ENCODE measurements at regions not wholly inside any gene's neighbourhood (a gene's known extent, or its start where the extent isn't known, plus 50 kb on each side); places are given as distances from the start of the nearest gene placed in this dataset.

- no peak overlapping the region for H3K4me3 ChIP-seq (ENCODE audit: low read depth, low read length)
- TF ChIP-seq CTCF (IDR thresholded peaks at IDR 0.05; ENCODE audit: low read depth, low read length, missing control alignments), result no peak
- no peak for DNase-seq (ENCODE audit: low read depth)
Observed at GRCh38 chr6:138607478-138608433, 108.5 kb upstream of the NHSL1 start.

GRCh38 chr6:138608896-138609295 lies 109.6 kb upstream of the NHSL1 start:
- DNase-seq (ENCODE audit: low read depth), result no peak
- TF ChIP-seq CTCF (IDR thresholded peaks at IDR 0.05; ENCODE audit: low read depth, low read length, missing control alignments), result no peak
- H3K4me3 ChIP-seq (ENCODE audit: low read depth, low read length), result no peak overlapping the region

GRCh38 chr6:138609801-138610430 lies 110.6 kb upstream of the NHSL1 start:
- DNase-seq (ENCODE audit: low read depth), result no peak
- H3K4me3 ChIP-seq (ENCODE audit: low read depth, low read length), result no peak overlapping the region
- TF ChIP-seq CTCF (IDR thresholded peaks at IDR 0.05; ENCODE audit: low read depth, low read length, missing control alignments), result no peak

- no peak for DNase-seq (ENCODE audit: low read depth)
- TF ChIP-seq CTCF (IDR thresholded peaks at IDR 0.05; ENCODE audit: low read depth, low read length, missing control alignments), result no peak
Observed at GRCh38 chr6:138610816-138611215, 111.5 kb upstream of the NHSL1 start.

GRCh38 chr6:138614151-138614550 lies 114.9 kb upstream of the NHSL1 start:
- no peak for DNase-seq (ENCODE audit: low read depth)
- TF ChIP-seq CTCF (IDR thresholded peaks at IDR 0.05; ENCODE audit: low read depth, low read length, missing control alignments), result no peak

More at GRCh38 chr6:138610816-138611215, 111.5 kb upstream of the NHSL1 start:
- H3K4me3 ChIP-seq (ENCODE audit: low read depth, low read length), result no peak overlapping the region

GRCh38 chr6:138618168-138618567 lies 118.9 kb upstream of the NHSL1 start:
- no peak for TF ChIP-seq CTCF (IDR thresholded peaks at IDR 0.05; ENCODE audit: low read depth, low read length, missing control alignments)
- DNase-seq (ENCODE audit: low read depth), result no peak
- H3K4me3 ChIP-seq (ENCODE audit: low read depth, low read length), result no peak overlapping the region

More at GRCh38 chr6:138614151-138614550, 114.9 kb upstream of the NHSL1 start:
- no peak overlapping the region for H3K4me3 ChIP-seq (ENCODE audit: low read depth, low read length)
